HT-29 (cell line): ENCODE measurements at regions not wholly inside any gene's neighbourhood (a gene's known extent, or its start where the extent isn't known, plus 50 kb on each side); places are given as distances from the start of the nearest gene placed in this dataset.

Experiments used
- DNase-seq: peaks from one replicate; pipeline ENCODE4 v3.0.0-alpha.2; 2015; ENCODE audit warnings: low spot score

DNA sequence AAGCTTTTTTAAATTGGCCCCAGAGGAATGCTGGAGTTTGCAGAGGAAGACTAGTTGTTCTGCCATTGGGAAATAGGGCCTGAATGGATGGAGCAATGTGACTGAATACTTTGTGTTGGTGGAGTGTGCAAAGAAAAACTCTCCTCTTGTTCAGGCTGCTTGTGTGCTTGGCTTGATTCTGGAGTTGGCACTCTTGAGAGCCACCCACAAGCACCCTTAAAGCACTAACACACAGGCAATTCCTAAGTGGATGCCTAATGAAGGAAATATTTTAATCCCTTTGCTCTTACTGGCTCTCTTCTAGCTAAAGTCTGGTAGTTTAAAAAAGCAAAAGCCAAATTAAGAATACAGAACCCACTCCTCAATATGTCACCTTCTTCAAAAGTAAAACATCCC lies 304.4 kb upstream of the C2CD4B start:
- no peak for DNase-seq

DNA sequence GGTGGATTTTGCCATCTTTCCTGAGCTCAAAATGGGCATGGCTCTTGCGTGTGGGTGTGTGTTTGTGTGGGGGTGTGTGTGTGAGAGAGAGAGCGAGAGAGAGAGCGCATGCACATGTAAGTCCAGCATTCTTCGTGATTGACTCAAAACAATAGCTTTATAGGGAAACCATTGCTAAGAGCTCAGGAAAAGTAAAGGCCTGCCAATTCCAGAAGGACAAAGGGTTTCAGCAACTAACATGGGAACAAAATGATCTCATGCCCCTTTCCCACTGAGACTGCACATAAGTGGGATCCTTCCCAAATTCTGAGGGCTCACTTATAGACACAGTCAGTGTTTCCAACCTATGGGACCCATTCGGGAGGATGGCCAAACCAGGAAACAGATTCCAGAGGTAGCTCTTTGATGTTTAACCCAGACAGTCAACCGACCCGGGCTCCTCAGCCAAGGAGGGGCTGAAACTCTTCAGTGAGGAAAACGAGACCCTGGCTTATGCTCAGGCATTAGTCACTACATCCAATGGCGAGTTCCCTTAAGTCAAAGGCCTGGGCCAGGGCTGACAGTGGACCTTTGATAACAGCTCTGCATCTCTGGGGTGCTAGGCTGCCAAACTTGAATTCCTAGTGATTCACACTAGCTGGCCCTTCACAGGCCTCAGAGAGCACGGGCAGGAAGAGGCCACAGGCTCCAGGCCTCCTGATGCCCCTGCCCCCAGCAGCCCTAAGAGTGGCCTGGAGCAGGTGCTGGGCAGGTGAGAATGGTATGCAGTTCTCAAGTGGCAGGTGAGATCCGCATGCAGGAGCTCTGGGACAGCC lies 305.0 kb upstream of the C2CD4B start:
- DNase-seq, result no peak

GRCh38 chr15:62472616-62473299 lies 307.7 kb upstream of the C2CD4B start:
- DNase-seq, result no peak

- no peak for DNase-seq
Observed at GRCh38 chr15:62474021-62474770, 309.1 kb upstream of the C2CD4B start.

GRCh38 chr15:62474771-62475124 lies 309.7 kb upstream of the C2CD4B start:
- DNase-seq, result no peak

GRCh38 chr15:62475591-62475990 lies 310.5 kb upstream of the C2CD4B start:
- DNase-seq, result no peak

DNA sequence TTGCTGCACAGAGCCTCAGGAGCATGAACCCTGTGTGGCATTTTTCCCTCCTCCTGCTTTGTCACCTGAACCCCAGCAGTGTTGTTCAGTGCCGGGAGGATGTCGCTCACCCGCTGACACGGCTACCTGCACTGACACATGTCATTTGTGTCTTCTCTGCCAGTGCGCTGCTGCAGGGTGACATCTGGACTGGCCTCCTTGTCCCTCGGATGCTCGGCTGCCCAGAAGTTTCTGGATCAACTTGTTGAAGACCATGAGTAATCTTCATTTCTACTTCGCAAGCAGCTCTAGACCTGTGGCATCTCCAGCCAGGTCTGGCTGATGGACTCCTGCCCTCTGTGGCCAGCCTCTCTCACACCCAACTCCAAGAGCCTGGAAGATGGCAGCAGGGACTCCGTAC lies 311.1 kb upstream of the C2CD4B start:
- no peak for DNase-seq

- no peak for DNase-seq
Observed at GRCh38 chr15:62477929-62478328, 312.8 kb upstream of the C2CD4B start.

DNA sequence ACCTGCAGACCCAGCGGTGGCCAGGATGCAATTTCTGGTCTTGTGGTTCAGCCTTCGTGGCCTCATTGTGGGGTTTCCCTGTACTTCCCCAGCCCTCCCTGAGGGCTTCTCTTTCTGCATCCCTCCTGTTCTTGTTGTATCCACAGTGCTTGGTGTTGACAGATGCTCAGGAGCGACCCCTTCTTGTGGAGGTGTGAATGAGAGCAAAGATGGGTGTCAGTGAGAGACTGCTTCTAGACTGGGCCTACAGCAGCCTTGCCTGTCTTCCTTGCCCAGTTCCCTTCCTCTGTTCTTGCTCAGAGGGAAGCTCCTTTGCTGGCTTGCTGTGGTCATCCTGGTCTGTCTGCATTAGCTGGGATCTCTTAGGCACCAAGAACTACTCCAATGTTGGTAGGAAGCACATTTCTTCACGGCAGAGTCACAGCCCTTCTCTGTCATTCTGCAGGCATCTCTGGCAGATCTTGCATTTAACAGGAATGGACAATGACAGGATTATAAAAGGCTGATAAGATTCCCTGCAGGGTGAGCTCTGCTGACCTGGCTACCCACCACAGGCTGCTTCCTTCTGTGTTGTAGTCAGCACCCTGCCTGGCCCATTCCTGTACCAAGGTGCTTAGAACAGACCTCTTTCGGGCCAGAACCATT lies 317.8 kb upstream of the C2CD4B start:
- peak; percentile 46 for DNase-seq

- no peak for DNase-seq
Observed at GRCh38 chr15:62483814-62484213, 318.7 kb upstream of the C2CD4B start.

- no peak for DNase-seq
Observed at GRCh38 chr15:62485170-62485720, 320.2 kb upstream of the C2CD4B start.

GRCh38 chr15:62486041-62486440 lies 321.0 kb upstream of the C2CD4B start:
- DNase-seq, result no peak

DNA sequence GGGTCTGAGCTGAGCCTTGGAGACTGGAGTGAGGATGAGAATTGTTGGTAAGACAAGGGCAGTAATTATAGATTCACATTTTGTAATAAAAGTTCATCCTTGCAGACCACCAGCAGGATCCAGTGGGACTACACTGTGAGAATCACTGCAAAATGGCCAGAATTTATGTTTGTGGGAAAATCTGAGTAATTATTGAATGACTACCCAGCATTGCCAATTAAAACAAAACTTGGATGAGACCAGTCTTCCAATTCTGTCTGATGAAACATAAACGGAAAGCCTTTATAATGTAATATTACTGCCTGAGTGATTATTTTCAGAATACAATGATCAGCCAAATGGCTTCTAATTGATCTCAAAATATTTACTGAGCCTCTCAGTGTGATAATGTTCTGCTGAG lies 323.3 kb upstream of the C2CD4B start:
- DNase-seq, result no peak

DNA sequence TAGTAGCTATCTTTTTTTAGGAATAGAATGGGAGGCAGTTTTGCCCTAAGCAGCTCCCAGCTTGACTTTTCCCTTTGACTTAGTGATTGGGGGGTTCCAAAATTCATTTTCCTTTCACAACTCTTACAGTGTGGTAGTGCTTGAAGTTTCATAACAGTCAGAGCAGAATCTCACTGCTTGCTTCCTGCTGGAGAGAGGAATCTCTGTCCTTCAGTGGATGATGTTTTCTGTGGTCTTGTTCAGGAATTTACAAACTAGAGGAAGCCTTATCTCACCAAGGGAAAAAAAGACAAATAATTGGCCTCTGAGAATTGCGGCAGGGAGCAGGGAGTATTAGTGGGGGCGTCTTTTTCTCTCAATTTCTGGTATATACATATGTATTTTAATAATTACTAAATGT lies 326.6 kb upstream of the C2CD4B start:
- no peak for DNase-seq

GRCh38 chr15:62492900-62493299 lies 327.8 kb upstream of the C2CD4B start:
- DNase-seq, result no peak

- no peak for DNase-seq
Observed at GRCh38 chr15:62494197-62494596, 329.1 kb upstream of the C2CD4B start.

DNA sequence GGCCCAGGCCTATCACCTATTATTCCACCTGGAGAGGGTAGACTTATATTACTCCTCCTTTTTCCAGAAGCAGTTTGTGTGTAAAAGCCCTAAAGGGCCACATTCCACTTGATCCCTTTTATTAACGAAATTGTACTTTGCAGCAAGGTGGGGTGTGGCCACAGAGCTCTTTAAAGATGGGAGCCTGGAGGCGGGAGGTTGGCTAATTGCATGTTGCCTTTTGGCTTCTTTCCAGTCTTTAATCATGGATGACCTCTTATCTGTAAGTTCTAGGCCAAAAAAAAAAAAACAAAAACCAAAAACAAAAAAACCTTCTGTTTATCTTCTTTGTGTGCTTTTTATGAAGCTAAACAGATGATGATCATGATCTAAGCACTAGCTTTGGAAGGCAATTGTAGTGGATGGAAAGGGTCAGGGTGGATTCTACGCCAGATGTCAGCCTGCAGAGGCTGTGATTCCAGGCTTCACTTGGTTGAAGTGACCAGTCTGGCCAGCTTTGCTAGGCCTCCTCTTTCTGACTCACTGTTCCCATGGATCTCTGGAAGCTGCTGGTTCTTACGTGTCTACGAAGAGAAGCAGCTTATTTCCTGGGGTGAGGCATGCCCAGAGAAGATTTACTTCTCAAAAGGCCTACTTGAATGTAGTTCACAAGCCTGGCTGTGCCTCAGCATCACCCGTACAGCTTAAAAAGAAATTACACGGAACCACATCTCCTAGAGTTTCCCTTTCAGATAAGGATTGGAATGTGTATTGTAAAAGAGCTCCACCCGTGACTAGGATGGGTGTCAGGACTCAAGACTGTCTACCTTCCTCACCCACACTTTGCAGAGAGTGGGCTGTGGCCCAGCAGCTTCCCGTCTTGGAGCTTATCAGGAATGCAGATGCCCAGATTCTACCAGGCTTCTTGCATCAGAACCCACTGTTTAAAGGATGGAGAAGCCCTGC lies 330.9 kb upstream of the C2CD4B start:
- DNase-seq, result no peak

DNA sequence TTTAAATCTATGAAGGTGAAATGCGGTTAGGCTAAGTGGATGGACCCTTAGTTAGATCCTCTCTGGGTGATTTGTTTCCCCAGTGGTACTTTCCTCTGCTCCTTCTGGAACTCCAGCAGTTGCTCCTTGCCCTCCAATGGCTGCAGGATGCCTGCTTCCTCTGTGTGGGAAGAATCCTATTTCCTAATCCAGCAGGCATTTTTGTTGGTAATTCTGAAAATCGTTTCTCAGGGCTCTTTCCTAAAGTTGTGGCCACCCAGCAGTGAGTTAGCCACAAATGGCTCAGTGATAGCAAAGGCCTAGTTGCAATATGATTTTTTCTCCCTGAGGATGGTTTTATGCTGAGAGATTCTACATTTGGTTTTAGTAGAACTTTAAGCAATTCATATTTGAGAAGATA lies 332.3 kb upstream of the C2CD4B start:
- no peak for DNase-seq

- no peak for DNase-seq
Observed at GRCh38 chr15:62498278-62498677, 333.2 kb upstream of the C2CD4B start.

DNA sequence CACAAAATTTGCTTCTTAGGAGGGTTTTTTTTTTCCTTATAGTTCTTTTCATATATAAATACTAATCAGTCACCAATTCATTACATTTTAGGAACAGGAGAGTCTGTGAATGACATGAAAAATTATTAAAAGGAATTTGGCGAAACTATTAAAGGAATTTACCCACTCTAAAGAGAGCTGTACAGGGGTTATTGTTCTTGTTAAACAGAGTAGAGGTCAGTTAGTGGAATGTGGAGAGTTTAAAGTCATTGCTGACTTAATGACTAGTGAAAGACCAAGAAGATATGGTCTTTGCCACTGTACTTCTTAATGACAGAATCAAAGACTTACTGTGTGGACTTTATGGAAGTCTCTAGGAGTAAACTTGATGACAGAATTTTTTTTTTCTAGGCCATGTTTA lies 333.6 kb upstream of the C2CD4B start:
- DNase-seq, result no peak

DNA sequence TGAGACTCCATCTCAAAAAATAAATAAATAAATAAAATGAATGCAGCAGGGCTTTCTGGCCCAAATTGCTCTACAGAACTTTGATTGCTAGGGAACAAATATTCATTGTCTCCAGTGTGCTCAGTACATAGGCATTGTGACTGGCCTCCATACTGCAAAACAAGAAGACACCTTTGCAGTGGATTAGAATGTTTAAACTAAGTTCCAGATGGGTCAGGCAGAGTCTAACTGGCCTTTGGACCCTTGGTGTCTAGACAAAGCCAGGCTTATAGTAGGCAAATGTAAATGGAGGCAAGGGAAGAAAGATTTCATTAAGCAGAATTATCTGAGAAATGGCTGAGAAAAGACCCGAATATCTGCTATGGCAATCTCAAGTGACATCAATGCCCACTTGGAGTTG lies 335.2 kb upstream of the C2CD4B start:
- no peak for DNase-seq
